GM03348 (cell line): ENCODE measurements at regions not wholly inside any gene's neighbourhood (a gene's known extent, or its start where the extent isn't known, plus 50 kb on each side); places are given as distances from the start of the nearest gene placed in this dataset.

Source experiments
- DNase-seq: peaks from one replicate; pipeline ENCODE4 v3.0.0; 2012; ENCODE audit warnings: low spot score

DNA sequence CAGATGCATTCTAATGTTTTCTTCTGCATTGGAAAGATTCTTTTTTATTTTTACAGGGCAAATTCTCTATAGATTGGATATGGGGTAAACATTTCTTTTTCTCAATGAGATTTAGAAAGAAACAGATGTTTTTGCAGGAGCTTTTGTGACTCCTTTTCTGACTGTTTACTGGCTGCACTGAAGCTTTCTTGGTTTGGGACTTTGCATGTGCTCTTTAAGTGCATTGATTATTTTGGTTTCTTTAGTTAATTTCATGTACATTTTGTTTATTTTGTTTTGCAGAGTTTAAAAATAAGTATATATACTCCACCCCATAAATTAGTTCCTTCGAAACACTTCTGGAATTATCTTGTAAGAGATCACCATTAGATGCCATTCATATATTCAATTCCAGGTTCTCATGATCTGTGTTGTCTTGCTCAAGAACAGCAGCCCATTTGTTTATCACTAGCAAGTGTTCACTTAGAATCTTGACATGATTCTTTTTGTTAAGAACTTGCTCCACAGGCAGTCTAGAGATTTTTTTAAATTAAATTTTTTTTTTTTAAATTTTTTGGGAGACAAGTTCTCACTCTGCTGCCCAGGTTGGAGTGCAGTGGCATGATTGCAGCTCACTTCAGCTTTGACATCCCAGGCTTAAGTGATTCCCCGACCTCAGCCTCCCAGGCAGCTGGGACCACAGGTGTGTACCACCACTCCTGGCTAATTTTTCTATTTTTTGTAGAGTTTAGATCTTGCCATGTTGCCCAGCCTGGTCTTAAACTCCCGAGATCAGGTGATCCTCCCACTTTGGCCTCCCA, 233.7 kb downstream of the MYCN start:
- no peak for DNase-seq

- DNase-seq = no peak
These were observed 232.2 kb downstream of the MYCN start for GRCh38 chr2:16172324-16173175.

DNA sequence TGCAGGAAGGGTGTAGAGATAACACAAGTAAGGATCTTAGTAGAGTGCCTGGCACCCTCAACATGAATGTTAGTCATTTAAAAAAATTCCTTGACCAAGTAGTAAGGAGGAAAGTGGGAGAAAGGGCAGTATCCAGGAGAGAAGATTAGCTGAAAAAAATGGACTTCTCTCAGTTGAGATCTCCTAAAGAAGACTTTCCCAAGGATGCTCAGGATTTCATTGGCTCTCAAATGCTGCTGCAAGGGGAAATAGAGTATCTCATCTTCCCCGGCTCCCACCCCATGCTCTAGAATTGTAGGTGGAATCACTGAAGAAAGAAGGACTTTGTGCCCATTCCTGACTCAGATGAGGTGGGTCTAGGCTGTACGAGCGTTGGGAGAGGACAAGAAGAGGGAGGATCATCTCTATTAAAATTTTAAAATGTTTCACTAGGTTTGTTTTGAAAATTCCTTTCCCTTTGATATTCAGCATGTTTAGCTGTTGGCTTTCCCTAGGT, 231.1 kb downstream of the MYCN start:
- DNase-seq = no peak

- no peak for DNase-seq
These were observed 230.5 kb downstream of the MYCN start for GRCh38 chr2:16170675-16171424.

DNA sequence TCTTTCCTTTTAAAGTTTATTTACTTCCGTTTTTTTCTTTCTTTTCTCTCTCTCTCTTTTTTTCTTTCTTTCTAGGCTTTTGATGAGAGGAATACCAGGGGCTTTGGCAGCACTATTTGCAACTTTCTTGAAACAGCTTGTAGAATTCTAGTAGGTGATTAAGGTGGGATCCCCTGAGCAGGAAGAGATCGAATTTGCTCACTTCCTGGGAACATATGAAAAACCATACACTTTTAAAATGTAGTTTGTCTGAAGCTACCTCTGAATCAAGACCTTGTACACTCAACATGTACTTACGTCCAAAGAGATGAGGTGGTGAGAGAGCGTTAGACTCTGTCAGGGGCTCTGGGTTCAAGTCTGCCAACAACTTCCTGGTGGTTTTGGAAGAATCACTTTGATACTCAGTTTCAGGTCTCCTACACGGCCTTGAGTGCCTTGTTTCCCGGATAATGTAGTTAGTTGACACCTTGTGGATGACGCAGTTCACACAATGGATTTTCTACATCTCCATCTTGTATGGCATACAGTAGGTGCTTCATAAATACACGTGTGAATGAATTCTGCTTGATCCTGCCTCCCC, 229.1 kb downstream of the MYCN start:
- DNase-seq = no peak

DNA sequence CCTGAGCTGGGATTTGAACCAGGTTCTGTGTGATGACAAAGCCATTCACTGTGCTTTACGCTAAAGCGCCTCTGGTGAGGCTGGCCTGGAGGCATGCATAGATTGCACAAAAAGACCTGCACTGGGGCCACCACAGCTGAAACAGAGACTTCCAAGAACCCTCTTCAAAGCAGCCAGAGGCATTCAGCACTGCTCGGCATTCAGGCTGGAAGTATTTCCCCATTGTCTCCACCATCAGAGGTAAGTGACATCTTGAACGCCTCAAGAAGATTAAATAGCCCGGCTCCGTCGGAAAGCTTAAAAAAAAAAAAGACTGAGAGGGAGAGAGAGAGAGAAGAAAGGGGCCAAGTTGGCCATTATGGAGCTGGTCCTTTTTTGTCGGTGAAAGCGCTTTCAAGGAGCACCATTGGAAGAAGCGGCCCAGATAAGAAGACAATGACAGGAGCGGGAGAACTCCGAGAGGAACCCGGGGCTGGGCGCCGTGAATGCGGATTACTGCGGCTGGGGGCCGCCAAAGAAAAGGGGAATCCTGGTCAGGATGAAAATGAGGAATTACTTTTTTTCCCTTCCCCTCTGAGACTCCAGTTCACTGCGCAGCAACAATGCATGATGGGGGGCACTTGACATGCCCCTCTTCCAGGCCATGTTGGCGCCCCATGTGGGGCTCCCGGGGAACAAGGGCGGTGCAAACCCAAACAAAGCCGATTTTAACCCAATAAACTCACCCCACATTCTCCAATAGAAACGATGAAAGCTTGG, 228.3 kb downstream of the MYCN start:
- DNase-seq = no peak

DNA sequence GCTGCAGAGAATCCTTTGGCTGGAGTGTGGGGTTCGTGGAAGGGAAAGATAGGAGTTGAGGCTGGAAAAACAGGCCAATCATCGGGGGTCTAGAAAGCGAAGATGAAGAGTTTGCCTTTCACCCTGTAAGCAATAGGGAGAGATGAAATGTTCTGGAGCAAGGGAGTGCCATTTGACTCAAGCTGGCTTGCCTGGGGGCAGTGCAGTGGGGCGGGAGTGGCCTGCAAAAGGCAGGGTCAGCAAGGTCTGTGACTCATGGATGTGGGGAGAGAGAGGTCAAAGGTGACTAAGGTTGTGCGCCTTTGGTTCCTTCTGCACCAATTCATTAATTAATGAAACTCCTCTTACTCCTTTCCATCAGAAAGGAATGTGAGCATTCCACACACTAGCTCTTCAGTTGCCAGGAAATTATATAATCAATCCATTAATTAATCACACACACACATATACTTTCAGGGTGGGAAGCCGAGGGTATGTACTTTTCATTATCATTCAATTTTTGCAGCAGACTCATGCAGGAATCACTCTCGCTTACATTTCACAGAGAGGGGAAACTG, 227.6 kb downstream of the MYCN start:
- no peak for DNase-seq

DNA sequence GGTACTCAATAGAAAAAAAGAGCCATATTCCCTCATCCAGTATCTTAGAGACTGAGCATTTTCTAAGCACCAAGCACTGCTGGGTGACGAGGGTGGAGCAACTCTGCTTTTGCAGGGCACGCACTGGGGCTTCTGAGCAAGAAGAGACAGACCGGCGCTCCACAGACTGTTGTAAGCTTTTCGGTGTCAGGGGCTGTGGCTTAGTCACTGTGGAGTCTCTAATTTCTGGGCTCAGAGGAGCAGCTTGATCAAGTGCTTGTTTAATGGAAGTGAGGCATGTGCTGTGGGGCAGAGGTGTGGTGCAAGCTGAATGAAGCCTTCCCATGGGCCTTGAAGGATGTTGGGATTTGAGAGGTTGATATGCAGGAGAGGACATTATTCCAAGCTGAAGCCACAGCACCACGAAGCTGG, 227.1 kb downstream of the MYCN start:
- DNase-seq = no peak

- no peak for DNase-seq
These were observed 226.1 kb downstream of the MYCN start for GRCh38 chr2:16166327-16166981.

DNA sequence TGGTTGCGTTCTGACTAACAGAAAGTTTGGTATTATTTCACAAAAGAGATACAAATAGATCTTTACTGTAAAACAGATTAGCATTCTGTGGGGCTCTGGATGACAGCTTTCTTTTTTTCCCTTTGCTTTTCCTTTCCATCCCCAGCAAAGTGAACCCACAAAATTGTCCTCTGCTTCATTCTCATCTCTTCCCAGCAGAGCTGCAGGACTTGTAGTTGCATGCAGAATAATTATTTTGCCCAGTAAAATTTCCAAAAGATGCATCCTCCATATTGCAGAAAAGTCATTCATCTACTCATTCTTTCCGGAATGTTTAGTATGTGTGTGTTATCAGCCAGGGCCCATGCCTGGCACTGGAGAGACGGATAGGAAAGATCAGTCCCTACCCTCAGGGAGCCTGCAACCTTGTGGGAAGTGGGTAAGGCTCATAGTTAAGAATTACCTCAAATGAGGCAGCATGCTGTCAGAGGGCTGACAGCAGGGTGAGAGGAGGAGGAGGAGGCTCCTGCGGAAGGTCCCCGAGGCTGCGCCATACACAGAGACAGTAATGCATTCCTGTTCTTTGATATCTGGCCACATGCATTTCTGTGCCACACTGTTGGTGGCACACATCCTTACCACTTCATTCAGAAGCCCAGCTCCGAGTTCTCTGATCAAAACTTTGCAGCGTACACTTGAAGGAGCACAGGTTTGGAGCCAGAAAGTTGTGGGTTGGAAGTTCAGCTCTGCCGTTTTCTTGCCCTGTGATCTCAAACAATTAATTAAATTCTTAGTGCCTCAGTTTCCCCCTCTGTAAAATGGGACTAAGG, 225.4 kb downstream of the MYCN start:
- no peak for DNase-seq

GRCh38 chr2:16162491-16163040, 222.2 kb downstream of the MYCN start:
- no peak for DNase-seq

- DNase-seq = no peak
These were observed 221.6 kb downstream of the MYCN start for GRCh38 chr2:16161768-16162490.

- DNase-seq = no peak
These were observed 220.8 kb downstream of the MYCN start for GRCh38 chr2:16161085-16161565.

- no peak for DNase-seq
These were observed 220.1 kb downstream of the MYCN start for GRCh38 chr2:16160281-16161084.

GRCh38 chr2:16156411-16156810, 216.1 kb downstream of the MYCN start:
- DNase-seq = no peak

DNA sequence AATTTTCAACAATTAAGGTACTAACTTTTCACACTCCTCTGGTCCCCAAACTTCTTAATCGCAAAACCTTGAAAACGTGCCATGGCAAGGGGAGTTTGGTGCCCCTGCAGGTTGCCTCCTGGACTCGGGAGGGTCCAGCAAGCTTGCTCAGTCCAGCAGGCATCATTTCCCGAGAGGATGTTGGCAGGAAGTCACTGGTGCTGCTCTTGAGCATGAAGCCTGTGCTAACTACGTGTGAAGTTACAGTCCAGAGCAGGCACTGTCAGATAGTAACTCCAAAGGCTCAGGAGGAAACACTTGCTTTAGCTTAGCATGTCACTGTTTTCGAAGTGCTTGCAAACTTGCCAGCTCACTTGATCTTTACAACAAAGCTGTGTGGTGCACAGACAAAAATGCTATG, 215.4 kb downstream of the MYCN start:
- DNase-seq = no peak

GRCh38 chr2:16155366-16155765, 215.0 kb downstream of the MYCN start:
- no peak for DNase-seq
